ENCODE measurements at regions not wholly inside any gene's neighbourhood (a gene's known extent, or its start where the extent isn't known, plus 50 kb on each side); places are given as distances from the start of the nearest gene placed in this dataset.
"Not testable (repeated sequence)": the region's sequence is repeated elsewhere in the genome, so short reads cannot be mapped to it uniquely, and the experiment has no call there.

- DNase-seq, result no peak
Measured at GRCh38 chr13:63843766-63844699, 2428.4 kb upstream of the PCDH20 start.

GRCh38 chr13:63842102-63842501, 2426.5 kb upstream of the PCDH20 start:
- no peak for DNase-seq

- no peak for DNase-seq
Measured at GRCh38 chr13:63840551-63841421, 2425.1 kb upstream of the PCDH20 start.

- no peak for DNase-seq
Measured at GRCh38 chr13:63838366-63839110, 2422.9 kb upstream of the PCDH20 start.

GRCh38 chr13:63837701-63838100, 2422.1 kb upstream of the PCDH20 start:
- DNase-seq, result not testable (repeated sequence)

GRCh38 chr13:63829609-63830008, 2414.0 kb upstream of the PCDH20 start:
- not testable (repeated sequence) for DNase-seq

GRCh38 chr13:63821785-63822184, 2406.1 kb upstream of the PCDH20 start:
- DNase-seq, result not testable (repeated sequence)

- not testable (repeated sequence) for DNase-seq
Measured at GRCh38 chr13:63811428-63812004, 2395.9 kb upstream of the PCDH20 start.

GRCh38 chr13:63791134-63791533, 2375.5 kb upstream of the PCDH20 start:
- DNase-seq, result not testable (repeated sequence)

GRCh38 chr13:63774133-63774532, 2358.5 kb upstream of the PCDH20 start:
- no peak for DNase-seq

- peak; percentile 10 for DNase-seq
Measured at GRCh38 chr13:63773476-63773875, 2357.8 kb upstream of the PCDH20 start.

- DNase-seq, result not testable (repeated sequence)
Measured at GRCh38 chr13:63757683-63758082, 2342.0 kb upstream of the PCDH20 start.

GRCh38 chr13:63749857-63750256, 2334.2 kb upstream of the PCDH20 start:
- not testable (repeated sequence) for DNase-seq

- not testable (repeated sequence) for DNase-seq
Measured at GRCh38 chr13:63741814-63742101, 2326.1 kb upstream of the PCDH20 start.

GRCh38 chr13:63741029-63741813, 2325.6 kb upstream of the PCDH20 start:
- no peak for DNase-seq

- DNase-seq, result not testable (repeated sequence)
Measured at GRCh38 chr13:63739112-63739735, 2323.6 kb upstream of the PCDH20 start.

- DNase-seq, result no peak
Measured at GRCh38 chr13:63737418-63737817, 2321.8 kb upstream of the PCDH20 start.

- DNase-seq, result no peak
Measured at GRCh38 chr13:63731896-63732295, 2316.2 kb upstream of the PCDH20 start.

GRCh38 chr13:63712159-63712558, 2296.5 kb upstream of the PCDH20 start:
- not testable (repeated sequence) for DNase-seq

- DNase-seq, result no peak
Measured at GRCh38 chr13:63706751-63707150, 2291.1 kb upstream of the PCDH20 start.

- no peak for DNase-seq
Measured at GRCh38 chr13:63704521-63704920, 2288.9 kb upstream of the PCDH20 start.
